ENCODE measurements at regions not wholly inside any gene's neighbourhood (a gene's known extent, or its start where the extent isn't known, plus 50 kb on each side); places are given as distances from the start of the nearest gene placed in this dataset.
"Not testable (repeated sequence)": the region's sequence is repeated elsewhere in the genome, so short reads cannot be mapped to it uniquely, and the experiment has no call there.

- no peak for DNase-seq (ENCODE audit: low read depth)
These were observed 118.3 kb downstream of the EXOC5 start for GRCh38 chr14:57150449-57150848.

DNA sequence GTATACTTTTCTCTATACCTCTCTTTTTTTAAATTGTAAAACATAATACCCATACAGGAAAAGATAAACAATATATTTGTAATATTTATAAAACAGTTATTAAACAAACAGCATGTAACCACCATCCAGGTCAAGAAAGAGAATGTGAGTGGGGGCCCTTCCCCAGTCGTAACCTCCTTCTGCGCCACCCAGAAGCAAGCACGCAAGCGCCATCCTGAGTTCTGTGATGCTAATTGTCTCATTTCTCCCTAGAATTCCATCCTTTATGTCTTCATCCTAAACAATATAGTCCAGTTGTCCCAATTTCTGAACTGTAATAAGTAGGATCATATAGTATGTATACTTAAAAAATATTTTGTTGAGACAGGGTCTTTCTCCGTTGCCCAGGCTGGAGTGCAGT lies 129.5 kb downstream of the EXOC5 start:
- no peak for DNase-seq (ENCODE audit: low read depth)

DNA sequence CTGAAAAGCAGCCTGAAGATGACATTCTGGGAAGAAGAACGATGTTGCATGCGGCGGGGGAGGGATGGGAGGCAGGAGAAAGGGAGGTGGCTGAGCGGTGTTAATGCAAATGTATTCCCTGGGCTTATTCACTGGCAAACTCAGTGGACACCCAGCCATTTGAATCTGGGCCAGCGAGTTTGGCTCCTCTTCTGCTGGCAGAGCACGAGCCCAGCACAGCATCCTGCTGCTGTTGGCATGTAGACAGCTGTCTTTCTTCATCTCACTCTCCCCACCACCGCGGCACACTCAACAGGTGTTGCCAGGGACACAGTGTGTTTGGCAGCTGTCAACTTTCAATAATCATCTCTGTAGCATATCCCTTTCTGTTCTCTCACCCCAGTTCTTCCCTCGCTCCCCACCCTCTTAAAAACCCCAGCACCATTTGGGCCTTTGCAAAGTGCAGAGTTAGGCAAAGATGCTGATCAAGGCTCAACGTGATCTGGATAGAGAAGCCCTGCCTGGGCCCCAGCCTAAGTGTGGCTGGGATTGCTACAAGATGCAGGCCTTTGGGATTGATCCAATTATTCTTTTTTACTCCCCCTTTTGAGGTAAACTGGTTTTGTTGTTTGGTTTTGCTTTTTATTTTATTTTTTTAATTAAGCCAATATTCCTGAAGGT lies 131.9 kb downstream of the EXOC5 start:
- DNase-seq (ENCODE audit: low read depth) = peak; percentile 59

GRCh38 chr14:57127809-57128208 lies 140.9 kb downstream of the EXOC5 start:
- DNase-seq (ENCODE audit: low read depth) = not testable (repeated sequence)

DNA sequence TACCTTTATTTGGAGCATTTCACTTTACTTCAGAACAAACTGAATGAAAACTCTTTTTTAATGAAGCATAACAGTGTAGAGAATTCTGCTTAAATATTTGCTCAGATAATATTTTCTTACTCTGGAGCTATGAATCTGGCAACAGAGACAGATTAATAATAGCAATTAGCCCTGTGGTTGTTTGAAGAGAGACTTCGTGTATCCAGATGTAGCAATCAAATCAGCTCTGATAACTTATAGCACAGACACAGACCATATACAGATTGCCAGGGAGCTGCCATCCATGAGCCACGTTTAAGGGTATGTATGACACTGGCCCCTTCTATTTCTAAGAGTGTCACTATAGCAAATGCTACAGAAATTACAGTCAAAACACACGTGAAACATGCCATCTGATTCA lies 146.6 kb downstream of the EXOC5 start:
- no peak for DNase-seq (ENCODE audit: low read depth)

DNA sequence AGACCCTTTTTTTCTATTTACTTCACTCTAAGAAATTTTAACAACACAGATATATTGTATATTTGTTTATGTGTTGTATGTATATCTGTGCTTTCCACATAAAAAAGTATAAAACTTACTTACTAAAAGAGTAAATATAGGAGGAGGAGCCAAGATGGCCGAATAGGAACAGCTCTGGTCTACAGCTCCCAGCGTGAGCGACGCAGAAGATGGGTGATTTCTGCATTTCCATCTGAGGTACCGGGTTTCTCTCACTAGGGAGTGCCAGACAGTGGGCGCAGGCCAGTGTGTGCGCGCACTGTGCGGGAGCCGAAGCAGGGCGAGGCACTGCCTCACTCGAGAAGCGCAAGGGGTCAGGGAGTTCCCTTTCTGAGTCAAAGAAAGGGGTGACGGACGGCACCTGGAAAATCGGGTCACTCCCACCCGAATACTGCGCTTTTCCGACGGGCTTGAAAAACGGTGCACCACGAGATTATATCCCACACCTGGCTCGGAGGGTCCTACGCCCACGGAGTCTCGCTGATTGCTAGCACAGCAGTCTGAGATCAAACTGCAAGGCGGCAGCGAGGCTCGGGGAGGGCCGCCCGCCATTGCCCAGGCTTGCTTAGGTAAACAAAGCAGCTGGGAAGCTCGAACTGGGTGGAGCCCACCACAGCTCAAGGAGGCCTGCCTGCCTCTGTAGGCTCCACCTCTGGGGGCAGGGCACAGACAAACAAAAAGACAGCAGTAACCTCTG lies 156.5 kb downstream of the EXOC5 start:
- not testable (repeated sequence) for DNase-seq (ENCODE audit: low read depth)

DNA sequence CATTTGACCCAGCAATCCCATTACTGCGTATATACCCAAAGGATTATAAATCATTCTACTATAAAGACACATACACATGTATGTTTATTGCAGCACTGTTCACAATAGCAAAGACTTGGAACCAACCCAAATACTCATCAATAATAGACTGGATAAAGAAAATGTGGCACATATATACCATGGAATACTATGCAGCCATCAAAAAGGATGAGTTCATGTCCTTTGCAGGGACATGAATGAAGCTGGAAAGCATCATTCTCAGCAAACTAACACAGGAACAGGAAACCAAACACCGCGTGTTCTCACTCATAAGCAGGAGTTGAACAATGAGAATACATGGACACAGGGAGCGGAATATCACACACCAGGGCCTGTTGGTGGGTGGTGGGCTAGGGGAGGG lies 158.3 kb downstream of the EXOC5 start:
- DNase-seq (ENCODE audit: low read depth) = not testable (repeated sequence)

DNA sequence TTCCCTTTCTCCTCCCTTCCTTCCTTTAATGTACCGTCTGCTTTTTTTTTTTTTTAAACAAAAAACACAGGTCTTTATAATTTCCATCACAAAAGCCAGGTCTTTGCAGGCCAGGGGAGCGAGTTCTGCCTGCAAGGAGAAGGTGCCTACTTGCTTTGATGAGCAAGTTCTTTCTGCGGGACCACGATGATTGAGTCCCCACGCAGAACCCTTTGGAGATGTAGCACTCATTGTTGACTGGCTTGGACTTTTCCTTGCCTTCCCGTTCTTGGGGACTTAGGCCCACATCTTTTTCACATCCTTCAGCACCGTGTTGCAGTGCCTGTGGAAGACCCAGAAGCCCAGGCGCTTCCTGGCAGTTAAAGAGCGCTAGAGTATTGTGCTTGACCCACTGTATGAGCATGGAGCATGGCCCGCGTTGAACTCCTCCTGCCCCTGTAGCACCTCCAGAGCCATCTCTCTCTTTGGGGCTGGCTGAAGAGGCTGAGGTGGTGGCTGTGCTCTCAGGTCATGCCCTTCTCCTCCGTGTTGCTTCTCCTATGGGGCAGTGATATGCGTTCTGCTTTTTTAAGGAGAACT lies 177.6 kb downstream of the EXOC5 start:
- DNase-seq (ENCODE audit: low read depth) = no peak

DNA sequence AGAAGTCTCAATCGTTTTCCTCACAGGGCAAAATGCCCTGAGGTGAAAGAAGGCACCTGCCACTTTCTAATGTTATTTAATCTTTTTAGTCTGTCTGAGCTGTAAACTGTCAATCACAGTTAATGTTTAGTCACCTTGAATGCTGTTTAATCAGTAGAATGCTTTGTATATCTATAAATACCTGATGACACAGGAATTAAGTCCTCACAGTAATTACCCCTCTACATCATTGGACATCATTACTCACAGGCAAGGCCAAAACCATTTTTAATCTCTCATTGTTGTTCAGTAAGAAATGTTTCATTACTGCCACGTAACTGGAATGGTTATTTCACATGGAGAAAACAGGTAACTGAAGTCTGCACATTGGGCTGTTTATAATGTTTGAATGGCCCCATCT lies 178.8 kb downstream of the EXOC5 start:
- DNase-seq (ENCODE audit: low read depth) = no peak

- DNase-seq (ENCODE audit: low read depth) = no peak
These were observed 180.9 kb downstream of the EXOC5 start for GRCh38 chr14:57087841-57088240.

DNA sequence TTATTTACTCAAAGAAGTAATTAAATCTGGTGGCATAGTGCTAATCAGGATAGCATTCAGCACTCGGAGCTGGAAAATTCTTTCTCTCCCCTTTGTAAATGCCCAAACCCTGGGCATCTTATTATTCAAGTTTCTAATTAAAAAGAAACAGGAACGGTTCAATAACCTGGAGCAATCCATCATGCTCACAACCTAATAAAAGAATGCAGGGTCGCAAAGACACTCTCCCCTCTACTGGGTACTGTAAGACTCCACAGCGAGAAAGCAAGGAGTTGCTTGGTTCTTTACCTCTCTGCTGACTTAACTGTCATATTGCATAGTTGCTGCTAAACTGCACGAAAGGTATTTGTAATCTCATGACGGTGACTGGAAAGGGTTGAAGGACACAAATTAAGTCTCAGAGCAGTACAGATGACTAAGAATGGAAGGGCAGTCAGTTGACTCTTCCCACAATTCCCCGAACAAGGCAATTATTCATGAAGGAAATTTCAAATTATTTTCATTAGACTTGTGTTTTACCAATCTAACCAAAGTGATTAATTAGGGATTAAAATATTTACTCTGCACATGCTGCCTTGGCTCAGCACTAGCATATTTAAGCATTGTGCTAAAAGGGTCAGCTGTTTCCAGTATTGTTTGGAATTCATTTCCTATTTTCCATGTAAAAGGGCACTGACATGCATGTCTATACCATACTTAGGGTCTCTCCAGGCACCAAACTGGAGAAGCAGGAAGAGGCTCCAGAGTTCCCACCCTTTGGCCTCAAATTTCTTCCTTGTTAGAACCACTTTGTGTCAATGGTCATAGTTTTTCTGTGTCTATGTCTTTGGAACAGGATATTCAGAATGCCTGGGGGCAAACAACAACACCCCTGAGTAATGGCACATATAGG lies 182.2 kb downstream of the EXOC5 start:
- DNase-seq (ENCODE audit: low read depth) = no peak

DNA sequence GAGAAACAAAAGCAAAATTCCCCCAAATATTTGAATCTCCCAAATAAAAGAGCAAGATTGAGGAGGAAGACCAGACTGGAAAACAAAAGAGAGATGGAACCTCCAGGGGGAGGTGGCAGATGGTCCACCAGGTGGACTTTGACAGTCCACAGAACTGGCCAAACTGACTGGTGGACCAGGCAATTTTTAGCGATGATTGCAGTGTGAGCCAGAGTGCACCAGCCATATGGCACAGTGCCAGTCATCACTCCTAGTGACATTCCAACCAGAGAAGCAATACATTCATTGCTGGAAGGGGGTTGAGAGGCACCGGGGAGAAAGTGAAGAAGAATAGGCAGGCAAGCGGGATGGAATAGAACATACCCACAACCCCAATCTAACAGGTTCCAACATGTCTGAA lies 182.9 kb downstream of the EXOC5 start:
- DNase-seq (ENCODE audit: low read depth) = no peak

- DNase-seq (ENCODE audit: low read depth) = no peak
These were observed 183.7 kb downstream of the EXOC5 start for GRCh38 chr14:57085043-57085442.

GRCh38 chr14:57080691-57081090 lies 188.0 kb downstream of the EXOC5 start:
- DNase-seq (ENCODE audit: low read depth) = no peak

GRCh38 chr14:57078054-57078453 lies 190.7 kb downstream of the EXOC5 start:
- no peak for DNase-seq (ENCODE audit: low read depth)

GRCh38 chr14:57073986-57074385 lies 194.7 kb downstream of the EXOC5 start:
- no peak for DNase-seq (ENCODE audit: low read depth)

- DNase-seq (ENCODE audit: low read depth) = no peak
These were observed 197.1 kb downstream of the EXOC5 start for GRCh38 chr14:57071639-57072038.

DNA sequence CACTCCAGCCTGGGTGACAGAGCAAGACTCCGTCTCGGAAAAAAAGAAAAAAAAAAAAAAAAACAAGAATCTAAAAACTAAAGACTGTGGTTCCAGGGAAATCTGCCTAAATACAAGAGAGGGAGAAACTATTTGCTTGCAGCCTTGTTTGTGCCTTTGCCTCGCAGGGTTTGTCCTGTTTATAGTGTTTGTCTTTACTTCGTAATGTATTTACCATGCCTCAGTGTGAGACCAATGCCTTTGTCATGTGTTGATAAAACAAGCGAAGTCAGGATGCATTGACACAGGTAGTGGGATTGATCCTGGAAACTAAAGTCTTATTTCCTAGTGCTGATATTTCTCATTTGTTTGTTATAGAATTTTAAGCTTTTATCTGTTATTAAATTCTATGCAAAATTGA lies 199.0 kb downstream of the EXOC5 start:
- no peak for DNase-seq (ENCODE audit: low read depth)

DNA sequence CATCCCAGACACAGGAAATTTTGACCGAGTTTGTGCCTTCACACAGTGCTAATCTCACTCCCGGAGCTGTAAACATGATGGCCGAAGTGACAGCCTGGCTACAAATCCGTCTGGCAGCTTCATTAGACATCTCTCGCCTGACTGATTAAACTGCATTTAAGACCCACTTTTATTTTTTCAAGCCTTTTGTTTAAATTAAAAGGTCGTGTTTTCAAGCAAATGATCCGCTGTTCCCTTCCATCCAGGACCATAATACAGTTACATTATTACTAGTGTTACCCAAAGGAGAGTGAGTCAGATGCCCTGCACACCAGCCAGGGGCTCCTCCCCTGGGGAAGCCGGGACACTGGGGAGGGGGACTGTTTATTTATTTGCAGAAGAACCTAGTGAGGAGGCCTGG lies 200.2 kb downstream of the EXOC5 start:
- no peak for DNase-seq (ENCODE audit: low read depth)

GRCh38 chr14:57066887-57067513 lies 201.7 kb downstream of the EXOC5 start:
- DNase-seq (ENCODE audit: low read depth) = peak; percentile 2

- DNase-seq (ENCODE audit: low read depth) = no peak
These were observed 202.2 kb downstream of the EXOC5 start for GRCh38 chr14:57066463-57066862.

Data from LHCN-M2 (cell line).